ENCODE measurements at regions not wholly inside any gene's neighbourhood (a gene's known extent, or its start where the extent isn't known, plus 50 kb on each side); places are given as distances from the start of the nearest gene placed in this dataset.

GRCh38 chr13:80116107-80116506 is 224.8 kb downstream of the SPRY2 start:
- no peaks in the 10 kb centered on the region for H3K23me2 ChIP-seq (ENCODE audit: insufficient read length, low read depth, low read length, poor library complexity, severe bottlenecking)
- no peak overlapping the region for H3K23ac ChIP-seq (ENCODE audit: insufficient read length, low read depth, low read length)
- H4K8ac ChIP-seq (replicated peaks; ENCODE audit: insufficient read length, low read depth, low read length) = no peak overlapping the region
- H4K20me1 ChIP-seq (ENCODE audit: control insufficient read depth, insufficient read depth, insufficient read length) = no peaks in the 10 kb centered on the region
- no peak overlapping the region for H2BK120ac ChIP-seq (ENCODE audit: low read depth, low read length, poor library complexity, severe bottlenecking)
- no peak for DNase-seq
- H3K9me3 ChIP-seq (ENCODE audit: control insufficient read depth, low read depth, low read length) = no peaks in the 10 kb centered on the region
- no peak overlapping the region for H4K91ac ChIP-seq (ENCODE audit: insufficient read length, low read depth, low read length)
- H3T11ph ChIP-seq (ENCODE audit: low read length) = no peak overlapping the region
- H2AFZ ChIP-seq (ENCODE audit: low read length) = no peak overlapping the region
- no peaks in the 10 kb centered on the region; a peak in 1 of 7 replicates for H3K36me3 Mint-ChIP-seq (ENCODE audit: insufficient read depth in 1 of 3, low read depth in 3 of 3)
- no peak overlapping the region for H3K27ac Mint-ChIP-seq
- H3K79me1 ChIP-seq (ENCODE audit: insufficient read depth, low read depth, low read length, poor library complexity, severe bottlenecking) = no peaks in the 10 kb centered on the region
- H3K14ac ChIP-seq (ENCODE audit: insufficient read depth, low read length) = no peak overlapping the region
- H3K9ac ChIP-seq (ENCODE audit: extremely low read depth, insufficient read length, low read length) = no peak overlapping the region
- no peak overlapping the region for H3K27ac ChIP-seq (ENCODE audit: insufficient read length, low read depth, low read length)
- peaks cover 5 to 7% of the 10 kb centered on the region in 2 experiments for H3K4me1 Mint-ChIP-seq
- H3K4me1 ChIP-seq (ENCODE audit: insufficient read depth, low read length) = no peaks in the 10 kb centered on the region
- H3K27me3 Mint-ChIP-seq (ENCODE audit: low read depth) = no peaks in the 10 kb centered on the region
- H3K18ac ChIP-seq (ENCODE audit: insufficient read length, low read depth, low read length) = no peak overlapping the region
- H3K9me3 Mint-ChIP-seq = no peaks in the 10 kb centered on the region
- no peak overlapping the region for H4K5ac ChIP-seq (ENCODE audit: insufficient read length, low read depth, low read length)
- H2AK5ac ChIP-seq (ENCODE audit: insufficient read length, low read length) = no peak overlapping the region
- H2BK12ac ChIP-seq (ENCODE audit: insufficient read length, low read depth, low read length) = no peak overlapping the region
- H3K4me3 Mint-ChIP-seq = no peak overlapping the region
- no peaks in the 10 kb centered on the region for H3K27me3 ChIP-seq (ENCODE audit: insufficient read depth, low read length)
- no CpG with 5 or more reads among the region's 3 CpGs for WGBS (ENCODE audit: extremely low coverage, insufficient read length, low lambda C conversion rate)
- no peaks in the 10 kb centered on the region for H3K79me2 ChIP-seq (ENCODE audit: insufficient read depth, low read length)
- no peak overlapping the region for H3K4ac ChIP-seq (ENCODE audit: low read depth, low read length)
- no peak overlapping the region for H3K56ac ChIP-seq (ENCODE audit: insufficient read length, low read depth, low read length)
- no peak overlapping the region for H2BK20ac ChIP-seq (ENCODE audit: low read depth, low read length, poor library complexity, severe bottlenecking)
- H2BK15ac ChIP-seq (ENCODE audit: low read depth, low read length) = no peak overlapping the region
- no peak overlapping the region for H2BK5ac ChIP-seq (ENCODE audit: insufficient read length, low read length)
- H3K4me2 ChIP-seq (ENCODE audit: insufficient read depth, insufficient read length, low read length) = no peak overlapping the region
- TF ChIP-seq, protein P1, sequence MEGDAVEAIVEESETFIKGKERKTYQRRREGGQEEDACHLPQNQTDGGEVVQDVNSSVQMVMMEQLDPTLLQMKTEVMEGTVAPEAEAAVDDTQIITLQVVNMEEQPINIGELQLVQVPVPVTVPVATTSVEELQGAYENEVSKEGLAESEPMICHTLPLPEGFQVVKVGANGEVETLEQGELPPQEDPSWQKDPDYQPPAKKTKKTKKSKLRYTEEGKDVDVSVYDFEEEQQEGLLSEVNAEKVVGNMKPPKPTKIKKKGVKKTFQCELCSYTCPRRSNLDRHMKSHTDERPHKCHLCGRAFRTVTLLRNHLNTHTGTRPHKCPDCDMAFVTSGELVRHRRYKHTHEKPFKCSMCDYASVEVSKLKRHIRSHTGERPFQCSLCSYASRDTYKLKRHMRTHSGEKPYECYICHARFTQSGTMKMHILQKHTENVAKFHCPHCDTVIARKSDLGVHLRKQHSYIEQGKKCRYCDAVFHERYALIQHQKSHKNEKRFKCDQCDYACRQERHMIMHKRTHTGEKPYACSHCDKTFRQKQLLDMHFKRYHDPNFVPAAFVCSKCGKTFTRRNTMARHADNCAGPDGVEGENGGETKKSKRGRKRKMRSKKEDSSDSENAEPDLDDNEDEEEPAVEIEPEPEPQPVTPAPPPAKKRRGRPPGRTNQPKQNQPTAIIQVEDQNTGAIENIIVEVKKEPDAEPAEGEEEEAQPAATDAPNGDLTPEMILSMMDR (conservative IDR thresholded peaks at IDR 0.05) = no peak
